Calu3 (cell line): ENCODE measurements at regions not wholly inside any gene's neighbourhood (a gene's known extent, or its start where the extent isn't known, plus 50 kb on each side); places are given as distances from the start of the nearest gene placed in this dataset.

Source experiments
- BruUV-seq: library from RNA; stranded (reverse); fragments of 400-500 nt; replicated peaks from 2 replicates; lab custom pipeline; 2021; lab: Mats Ljungman, UMichigan
- CTCF ChIA-PET: fragments of 300-600 bp; sonication (Branson Sonifier 250); formaldehyde crosslinking; loops from one replicate; lab custom pipeline; 2022; ENCODE audit warnings: antibody characterized with exemption; lab: Charles Lee
- DNase-seq: peaks from one replicate; pipeline ENCODE4 v3.0.0; 2022
- H3K27ac Mint-ChIP-seq: one replicate; pipeline ENCODE4 v1.8.0; 2022; ENCODE audit warnings: mixed read lengths; ENCODE audit not compliant: unreplicated experiment
- H3K27me3 Mint-ChIP-seq: one replicate; pipeline ENCODE4 v1.8.0; 2022; ENCODE audit warnings: mixed read lengths; ENCODE audit not compliant: unreplicated experiment
- H3K36me3 Mint-ChIP-seq: one replicate; pipeline ENCODE4 v1.8.0; 2022; ENCODE audit warnings: mild to moderate bottlenecking, moderate library complexity, mixed read lengths; ENCODE audit not compliant: insufficient read depth, unreplicated experiment
- H3K4me1 Mint-ChIP-seq: one replicate; pipeline ENCODE4 v1.8.0; 2022; ENCODE audit warnings: mild to moderate bottlenecking, low read depth, mixed read lengths; ENCODE audit not compliant: unreplicated experiment
- H3K4me3 Mint-ChIP-seq: one replicate; pipeline ENCODE4 v1.8.0; 2022; ENCODE audit warnings: mild to moderate bottlenecking, low read depth, moderate library complexity, mixed read lengths; ENCODE audit not compliant: unreplicated experiment
- H3K9me3 Mint-ChIP-seq: one replicate; pipeline ENCODE4 v1.8.0; 2022; ENCODE audit warnings: low read depth, mixed read lengths; ENCODE audit not compliant: unreplicated experiment
- CTCF ChIP-seq: fragments of 200-600 bp; IDR thresholded peaks from one replicate; pipeline ENCODE4 v1.8.0; 2022; ENCODE audit warnings: antibody characterized with exemption; ENCODE audit not compliant: unreplicated experiment
- intact Hi-C: fragments of 100-400 bp; cut with micrococcal nuclease; formaldehyde crosslinking; loops from one replicate; pipeline ENCODE4 v1.10.0; 2022; ENCODE audit not compliant: unreplicated experiment

GRCh38 chr2:122077771-122078170 is 322.3 kb downstream of the TSN start:
- Mint-ChIP-seq H3K9me3 (no peaks in the 10 kb centered on the region), H3K36me3 (no peaks in the 10 kb centered on the region), H3K27me3 (peaks cover 20% of the 10 kb centered on the region), H3K27ac (no peak overlapping the region), H3K4me1 (no peaks in the 10 kb centered on the region), H3K4me3 (no peak overlapping the region)
- intact Hi-C loops = no loop called here
- BruUV-seq = no TSS peak
- DNase-seq = no peak
- TF ChIP-seq CTCF = no peak
- CTCF ChIA-PET = no interaction called here

- BruUV-seq = no TSS peak
- intact Hi-C loops = no loop called here
- Mint-ChIP-seq H3K9me3 (no peaks in the 10 kb centered on the region), H3K27me3 (peaks cover 20% of the 10 kb centered on the region), H3K4me1 (no peaks in the 10 kb centered on the region), H3K4me3 (no peak overlapping the region), H3K27ac (no peak overlapping the region), H3K36me3 (no peaks in the 10 kb centered on the region)
- DNase-seq = no peak
- no peak for TF ChIP-seq CTCF
- CTCF ChIA-PET = no interaction called here
Observed at GRCh38 chr2:122078451-122078850, 323.0 kb downstream of the TSN start.

GRCh38 chr2:122079844-122080243 is 324.4 kb downstream of the TSN start:
- intact Hi-C loops = no loop called here
- DNase-seq = no peak
- no TSS peak for BruUV-seq
- H3K4me3 Mint-ChIP-seq = no peak overlapping the region
- H3K36me3 Mint-ChIP-seq = no peaks in the 10 kb centered on the region
- TF ChIP-seq CTCF = no peak
- peaks cover 20% of the 10 kb centered on the region for H3K27me3 Mint-ChIP-seq
- H3K27ac Mint-ChIP-seq = no peak overlapping the region
- no peaks in the 10 kb centered on the region for H3K4me1 Mint-ChIP-seq
- H3K9me3 Mint-ChIP-seq = no peaks in the 10 kb centered on the region
- CTCF ChIA-PET = no interaction called here

- TF ChIP-seq CTCF = no peak
- BruUV-seq = no TSS peak
- no peak for DNase-seq
- intact Hi-C loops = no loop called here
- Mint-ChIP-seq H3K4me1 (no peaks in the 10 kb centered on the region), H3K36me3 (no peaks in the 10 kb centered on the region), H3K4me3 (no peak overlapping the region), H3K27me3 (peaks cover 23% of the 10 kb centered on the region), H3K27ac (no peak overlapping the region), H3K9me3 (no peaks in the 10 kb centered on the region)
- CTCF ChIA-PET = no interaction called here
Observed at GRCh38 chr2:122080316-122080715, 324.9 kb downstream of the TSN start.
